Mesendoderm (in vitro differentiated cells): ENCODE measurements at regions not wholly inside any gene's neighbourhood (a gene's known extent, or its start where the extent isn't known, plus 50 kb on each side); places are given as distances from the start of the nearest gene placed in this dataset.

Experiments
- DNase-seq: peaks from one replicate; pipeline ENCODE4 v3.0.0; 2013
- H2AK5ac ChIP-seq: 2 replicates; pipeline ENCODE4 v1.6.1; 2013; ENCODE audit warnings: low read length, inconsistent platforms
- H2BK120ac ChIP-seq: 2 replicates; pipeline ENCODE4 v1.6.1; 2013; ENCODE audit warnings: low read depth, mild to moderate bottlenecking, low read length, moderate library complexity, mixed read lengths
- H2BK15ac ChIP-seq: replicated peaks from 2 replicates; pipeline ENCODE4 v1.6.1; 2013; ENCODE audit warnings: low read depth, mild to moderate bottlenecking, moderate library complexity
- H2BK5ac ChIP-seq: 2 replicates; pipeline ENCODE4 v1.6.1; 2013; ENCODE audit warnings: low read length, inconsistent platforms
- H3K18ac ChIP-seq: 2 replicates; pipeline ENCODE4 v1.6.1; 2013; ENCODE audit warnings: mild to moderate bottlenecking, low read length, mixed read lengths
- H3K23ac ChIP-seq: one replicate; pipeline ENCODE4 v1.6.1; 2013; ENCODE audit warnings: low read length
- H3K27ac ChIP-seq: 2 replicates; pipeline ENCODE4 v1.5.1; 2013; ENCODE audit warnings: low read depth, mild to moderate bottlenecking, inconsistent platforms, low read length, moderate library complexity
- H3K27me3 ChIP-seq: 2 replicates; pipeline ENCODE4 v1.6.1; 2013; ENCODE audit warnings: low read length, control low read depth, mild to moderate bottlenecking, inconsistent platforms; ENCODE audit not compliant: insufficient read depth, poor library complexity
- H3K36me3 ChIP-seq: 2 replicates; pipeline ENCODE4 v1.6.1; 2013; ENCODE audit warnings: low read length, inconsistent platforms; ENCODE audit not compliant: control insufficient read depth, insufficient read depth
- H3K4ac ChIP-seq: one replicate; pipeline ENCODE4 v1.6.1; 2013; ENCODE audit warnings: low read depth, mild to moderate bottlenecking, low read length, moderate library complexity
- H3K4me1 ChIP-seq: 2 replicates; pipeline ENCODE4 v1.6.1; 2013; ENCODE audit warnings: low read depth, low read length, inconsistent platforms; ENCODE audit not compliant: control insufficient read depth
- H3K4me2 ChIP-seq: 2 replicates; pipeline ENCODE4 v1.6.1; 2013; ENCODE audit warnings: low read length
- H3K4me3 ChIP-seq: 2 replicates; pipeline ENCODE4 v1.5.1; 2013; ENCODE audit warnings: mild to moderate bottlenecking, low read length
- H3K56ac ChIP-seq: one replicate; pipeline ENCODE4 v1.6.1; 2013; ENCODE audit warnings: low read length
- H3K79me1 ChIP-seq: 2 replicates; pipeline ENCODE4 v1.6.1; 2013; ENCODE audit warnings: low read length, inconsistent platforms
- H3K79me2 ChIP-seq: 2 replicates; pipeline ENCODE4 v1.6.1; 2013; ENCODE audit warnings: mild to moderate bottlenecking, low read length; ENCODE audit not compliant: control insufficient read depth, insufficient read depth
- H3K9ac ChIP-seq: 2 replicates; pipeline ENCODE4 v1.6.1; 2013; ENCODE audit warnings: low read length, inconsistent platforms
- H4K5ac ChIP-seq: one replicate; pipeline ENCODE4 v1.6.1; 2013; ENCODE audit warnings: low read length
- H4K8ac ChIP-seq: one replicate; pipeline ENCODE4 v1.6.1; 2013; ENCODE audit warnings: low read depth, mild to moderate bottlenecking, control low read depth, low read length, moderate library complexity
- WGBS: extraction: QIAGEN DNeasy Blood & Tissue Kit; methylation state at CpG from one replicate; pipeline ENCODE4 v1.1.7; 2013; ENCODE audit warnings: low lambda C conversion rate, missing lambda C conversion rate; ENCODE audit not compliant: insufficient coverage; ENCODE audit errors: extremely low coverage; 5-methylcytosine and 5-hydroxymethylcytosine counted together

DNA sequence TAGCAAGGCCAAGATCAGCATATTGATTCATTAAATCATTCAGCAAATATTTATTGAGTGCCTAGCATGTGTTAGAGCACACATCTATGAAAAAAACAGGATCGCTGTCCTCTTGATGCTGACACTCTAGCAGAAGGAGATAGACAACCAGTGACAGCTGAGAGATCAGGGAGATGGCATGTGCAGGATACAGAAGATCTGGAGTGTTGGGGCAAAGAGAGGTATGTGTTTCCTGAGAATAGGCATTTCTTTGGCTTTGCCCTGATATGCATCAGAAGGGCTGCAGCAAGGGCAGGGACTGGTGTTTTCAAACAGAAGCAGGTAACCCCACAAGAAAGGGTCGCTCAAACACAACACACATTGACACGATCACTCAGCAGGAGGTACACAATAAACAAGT is 423.4 kb downstream of the FOXO1 start:
- Histone ChIP-seq H3K27me3 (no peaks in the 10 kb centered on the region), H4K8ac (no peak overlapping the region), H2BK120ac (no peak overlapping the region), H3K23ac (no peak overlapping the region), H3K36me3 (no peaks in the 10 kb centered on the region), H4K5ac (no peak overlapping the region), H3K18ac (no peak overlapping the region), H3K79me2 (no peaks in the 10 kb centered on the region), H2BK5ac (no peak overlapping the region), H3K4me2 (no peak overlapping the region), H2AK5ac (no peak overlapping the region), H3K4ac (no peak overlapping the region), H3K27ac (no peak overlapping the region), H2BK15ac (no peak overlapping the region), H3K79me1 (no peaks in the 10 kb centered on the region), H3K9ac (no peak overlapping the region), H3K4me1 (no peaks in the 10 kb centered on the region), H3K4me3 (no peak overlapping the region), H3K56ac (no peak overlapping the region)
- no peak for DNase-seq
- WGBS: no CpG with 5 or more reads among the region's 3 CpGs

DNA sequence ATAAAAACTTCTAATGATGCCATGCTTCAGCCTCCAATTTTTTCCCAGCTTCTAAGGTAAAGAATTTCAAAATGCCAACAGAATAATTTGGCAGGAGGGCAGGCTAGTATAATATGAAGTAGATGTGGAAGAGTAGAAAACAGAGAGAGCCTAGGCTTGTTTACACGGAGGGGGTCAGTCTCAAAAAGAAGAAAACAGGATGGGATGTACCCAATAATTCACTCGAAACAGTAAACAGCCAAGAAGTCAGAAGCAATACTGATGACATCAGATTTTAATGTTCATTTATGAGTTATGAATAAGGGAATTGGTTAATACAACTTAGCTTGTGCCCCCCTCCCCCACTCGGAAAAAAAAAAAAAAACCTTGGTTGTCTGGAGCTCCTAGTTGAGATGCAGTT is 422.5 kb downstream of the FOXO1 start:
- Histone ChIP-seq H3K79me1 (no peaks in the 10 kb centered on the region), H3K4ac (no peak overlapping the region), H3K27me3 (no peaks in the 10 kb centered on the region), H3K4me3 (no peak overlapping the region), H3K18ac (no peak overlapping the region), H2BK15ac (no peak overlapping the region), H2AK5ac (no peak overlapping the region), H4K5ac (no peak overlapping the region), H3K4me1 (no peaks in the 10 kb centered on the region), H2BK120ac (no peak overlapping the region), H3K23ac (no peak overlapping the region), H2BK5ac (no peak overlapping the region), H4K8ac (no peak overlapping the region), H3K4me2 (no peak overlapping the region), H3K36me3 (no peaks in the 10 kb centered on the region), H3K9ac (no peak overlapping the region), H3K56ac (no peak overlapping the region), H3K27ac (no peak overlapping the region), H3K79me2 (no peaks in the 10 kb centered on the region)
- DNase-seq: no peak
- no CpG with 5 or more reads among the region's 3 CpGs for WGBS

DNA sequence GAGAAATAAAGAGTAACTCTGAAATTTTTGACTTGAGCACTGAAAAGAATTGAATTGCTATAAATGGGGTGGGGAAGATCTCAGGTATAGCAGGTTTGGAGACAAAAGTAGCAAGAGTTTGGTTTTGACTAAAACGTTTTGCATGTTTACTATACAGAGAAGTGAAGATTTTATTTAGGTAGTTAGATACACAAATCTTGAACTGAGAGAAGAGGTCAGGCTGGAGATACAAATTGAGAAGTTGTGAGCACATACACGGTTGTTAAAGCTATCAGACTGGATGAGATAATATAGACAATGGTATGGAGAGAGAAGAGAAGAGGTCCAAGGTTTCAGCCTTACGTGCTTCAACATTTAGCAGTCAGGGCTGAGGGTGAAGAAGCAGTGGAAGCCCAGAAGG is 420.9 kb downstream of the FOXO1 start:
- WGBS: no CpG with 5 or more reads among the region's 3 CpGs
- Histone ChIP-seq H2BK5ac (no peak overlapping the region), H3K18ac (no peak overlapping the region)

DNA sequence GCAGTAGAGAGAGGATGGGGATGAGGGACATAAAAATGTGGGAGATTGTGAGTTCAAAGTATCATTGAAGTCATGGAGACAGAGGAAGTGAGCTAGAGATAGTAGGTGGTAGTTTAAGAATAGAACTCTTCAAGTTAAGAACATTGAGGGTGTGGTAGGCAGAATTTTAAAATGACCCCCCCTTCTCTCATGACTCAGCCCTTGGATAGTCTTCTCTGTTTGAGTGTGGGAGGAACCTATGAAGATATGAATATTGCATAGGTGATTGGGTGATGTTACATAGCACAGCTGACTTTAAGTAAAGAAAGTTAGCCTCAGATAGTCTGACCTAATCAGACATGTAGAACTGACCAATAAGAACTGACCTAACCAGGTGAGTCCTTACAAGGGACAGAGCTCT is 418.6 kb downstream of the FOXO1 start:
- DNase-seq: no peak
- no peak overlapping the region for H2BK120ac ChIP-seq

More for the DNA sequence above, 420.9 kb downstream of the FOXO1 start:
- no peak for DNase-seq
- Histone ChIP-seq H3K56ac (no peak overlapping the region), H3K79me2 (no peaks in the 10 kb centered on the region), H2BK15ac (no peak overlapping the region), H4K5ac (no peak overlapping the region), H3K4me3 (no peak overlapping the region), H3K27me3 (no peaks in the 10 kb centered on the region), H3K4ac (no peak overlapping the region), H3K23ac (no peak overlapping the region), H3K79me1 (no peaks in the 10 kb centered on the region), H3K4me2 (no peak overlapping the region), H2AK5ac (no peak overlapping the region), H3K4me1 (no peaks in the 10 kb centered on the region), H4K8ac (no peak overlapping the region), H3K36me3 (no peaks in the 10 kb centered on the region), H2BK120ac (no peak overlapping the region), H3K27ac (no peak overlapping the region), H3K9ac (no peak overlapping the region)

DNA sequence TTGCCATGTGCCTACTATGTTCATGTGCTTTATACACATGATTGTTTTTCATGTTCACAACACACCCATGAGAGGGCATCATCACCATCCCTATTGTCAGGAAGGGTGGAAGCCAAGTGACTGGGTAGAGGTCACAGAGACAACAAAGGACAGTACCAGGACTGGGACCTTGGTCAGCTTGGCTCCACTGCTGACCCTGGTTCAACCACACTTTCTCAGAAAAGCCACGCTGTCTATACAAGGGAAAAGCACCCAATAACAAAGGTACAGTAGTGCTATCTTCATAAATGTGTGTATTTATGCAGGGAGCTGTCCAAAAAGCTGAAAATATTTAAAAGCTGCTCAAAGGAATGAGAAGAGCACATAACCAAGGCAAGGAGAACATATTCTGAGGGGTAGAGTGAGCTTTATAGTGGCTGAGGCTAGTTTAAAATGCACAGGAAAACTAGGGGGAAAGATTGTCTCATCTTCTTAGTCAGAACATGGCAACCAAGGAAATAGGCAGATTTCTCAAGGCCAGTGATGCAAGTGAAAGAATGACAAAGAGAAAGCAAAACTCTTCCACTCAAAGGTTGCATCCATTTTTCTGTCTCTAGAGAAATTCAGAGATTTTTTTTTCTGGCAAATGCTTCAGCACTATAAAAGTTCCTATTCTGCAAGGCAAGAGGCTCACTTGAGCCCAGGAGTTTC is 415.0 kb downstream of the FOXO1 start:
- no peak overlapping the region for H3K27ac ChIP-seq
- no peak overlapping the region for H2BK120ac ChIP-seq
- H3K56ac ChIP-seq: no peak overlapping the region
- H3K4ac ChIP-seq: no peak overlapping the region
- no peaks in the 10 kb centered on the region for H3K27me3 ChIP-seq
- no peak overlapping the region for H2BK15ac ChIP-seq
- no peak overlapping the region for H3K18ac ChIP-seq
- no peak overlapping the region for H3K4me3 ChIP-seq
- no peak for DNase-seq
- peaks cover 6% of the 10 kb centered on the region for H3K4me1 ChIP-seq
- H2AK5ac ChIP-seq: no peak overlapping the region
- no peaks in the 10 kb centered on the region for H3K79me2 ChIP-seq
- H3K36me3 ChIP-seq: no peaks in the 10 kb centered on the region
- H3K23ac ChIP-seq: no peak overlapping the region
- H3K4me2 ChIP-seq: no peak overlapping the region
- H2BK5ac ChIP-seq: no peak overlapping the region
- H4K5ac ChIP-seq: no peak overlapping the region
- no peak overlapping the region for H4K8ac ChIP-seq
- WGBS: no CpG with 5 or more reads among the region's 1 CpG
- no peak overlapping the region for H3K9ac ChIP-seq
- no peaks in the 10 kb centered on the region for H3K79me1 ChIP-seq

More for the DNA sequence above, 418.6 kb downstream of the FOXO1 start:
- no peaks in the 10 kb centered on the region for H3K36me3 ChIP-seq
- H3K18ac ChIP-seq: no peak overlapping the region
- H3K27ac ChIP-seq: no peak overlapping the region
- H2BK5ac ChIP-seq: no peak overlapping the region
- H3K4me3 ChIP-seq: no peak overlapping the region
- no peak overlapping the region for H3K56ac ChIP-seq
- H4K5ac ChIP-seq: no peak overlapping the region
- no peak overlapping the region for H4K8ac ChIP-seq
- H3K23ac ChIP-seq: no peak overlapping the region
- H3K4ac ChIP-seq: no peak overlapping the region
- H3K27me3 ChIP-seq: no peaks in the 10 kb centered on the region
- H3K9ac ChIP-seq: no peak overlapping the region
- no peaks in the 10 kb centered on the region for H3K79me2 ChIP-seq
- H2AK5ac ChIP-seq: no peak overlapping the region
- H3K79me1 ChIP-seq: no peaks in the 10 kb centered on the region
- H3K4me2 ChIP-seq: no peak overlapping the region
- H2BK15ac ChIP-seq: no peak overlapping the region
- H3K4me1 ChIP-seq: no peaks in the 10 kb centered on the region

DNA sequence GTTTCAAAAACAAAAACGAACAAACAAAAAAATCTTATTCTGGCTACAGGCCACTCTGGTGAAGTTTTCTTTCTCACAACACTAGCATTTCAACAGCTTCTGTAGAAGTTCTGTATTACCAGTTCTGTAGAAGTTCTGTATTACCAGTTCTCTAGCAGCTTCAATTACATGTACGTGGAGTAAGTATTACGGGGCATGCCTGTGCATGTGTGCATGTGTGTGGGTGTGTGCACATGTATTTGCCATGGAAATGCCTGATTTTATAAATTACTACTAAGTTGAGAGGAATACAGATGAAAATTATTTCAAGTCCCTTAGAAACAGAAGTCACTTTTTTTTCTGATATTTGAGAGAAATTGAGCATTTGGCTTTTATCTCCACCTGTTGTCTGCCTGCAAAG is 414.2 kb downstream of the FOXO1 start:
- Histone ChIP-seq H3K56ac (no peak overlapping the region), H3K18ac (no peak overlapping the region), H3K4me1 (peaks cover 6% of the 10 kb centered on the region), H2BK120ac (no peak overlapping the region), H2BK15ac (no peak overlapping the region), H2AK5ac (no peak overlapping the region), H3K23ac (no peak overlapping the region), H3K4ac (no peak overlapping the region), H3K27ac (no peak overlapping the region), H3K79me1 (no peaks in the 10 kb centered on the region), H4K8ac (no peak overlapping the region), H4K5ac (no peak overlapping the region), H3K4me3 (no peak overlapping the region), H3K9ac (no peak overlapping the region), H3K36me3 (no peaks in the 10 kb centered on the region), H3K27me3 (no peaks in the 10 kb centered on the region), H2BK5ac (no peak overlapping the region), H3K4me2 (no peak overlapping the region), H3K79me2 (no peaks in the 10 kb centered on the region)
- no CpG with 5 or more reads among the region's 3 CpGs for WGBS
- no peak for DNase-seq
